ENCODE measurements at regions not wholly inside any gene's neighbourhood (a gene's known extent, or its start where the extent isn't known, plus 50 kb on each side); places are given as distances from the start of the nearest gene placed in this dataset.
A peak's percentile ranks its signal among the peaks of the same experiment; 100 is the strongest.
"Not testable (repeated sequence)": the region's sequence is repeated elsewhere in the genome, so short reads cannot be mapped to it uniquely, and the experiment has no call there.

GRCh38 chr13:21883713-21884112, 212.8 kb downstream of the FGF9 start:
- DNase-seq = no peak

- peak in 1 of 2 experiments; percentile 2 for DNase-seq
Observed at GRCh38 chr13:21884299-21884909, 213.5 kb downstream of the FGF9 start.

- DNase-seq = no peak
Observed at GRCh38 chr13:21884965-21885567, 214.2 kb downstream of the FGF9 start.

- no peak for DNase-seq
Observed at GRCh38 chr13:21885714-21886224, 214.9 kb downstream of the FGF9 start.

GRCh38 chr13:21889651-21890050, 218.8 kb downstream of the FGF9 start:
- no peak for DNase-seq

GRCh38 chr13:21890220-21890619, 219.3 kb downstream of the FGF9 start:
- DNase-seq = not testable (repeated sequence)

- no peak for DNase-seq
Observed at GRCh38 chr13:21894091-21894490, 223.2 kb downstream of the FGF9 start.

GRCh38 chr13:21894703-21895699, 224.1 kb downstream of the FGF9 start:
- no peak for DNase-seq

GRCh38 chr13:21895779-21896178, 224.9 kb downstream of the FGF9 start:
- no peak for DNase-seq

GRCh38 chr13:21897161-21897560, 226.3 kb downstream of the FGF9 start:
- no peak for DNase-seq

GRCh38 chr13:21898459-21898858, 227.6 kb downstream of the FGF9 start:
- no peak for DNase-seq

- DNase-seq = no peak
Observed at GRCh38 chr13:21898945-21899344, 228.1 kb downstream of the FGF9 start.

- DNase-seq = no peak
Observed at GRCh38 chr13:21901336-21901735, 230.5 kb downstream of the FGF9 start.

- no peak for DNase-seq
Observed at GRCh38 chr13:21901811-21902708, 231.2 kb downstream of the FGF9 start.

GRCh38 chr13:21902709-21903098, 231.8 kb downstream of the FGF9 start:
- no peak for DNase-seq

- no peak for DNase-seq
Observed at GRCh38 chr13:21905486-21905885, 234.6 kb downstream of the FGF9 start.

- DNase-seq = no peak
Observed at GRCh38 chr13:21909331-21909730, 238.5 kb downstream of the FGF9 start.

GRCh38 chr13:21910546-21910945, 239.7 kb downstream of the FGF9 start:
- DNase-seq = no peak

- no peak for DNase-seq
Observed at GRCh38 chr13:21911646-21912298, 240.9 kb downstream of the FGF9 start.

- no peak for DNase-seq
Observed at GRCh38 chr13:21913010-21913409, 242.1 kb downstream of the FGF9 start.

GRCh38 chr13:21917086-21918015, 246.5 kb downstream of the FGF9 start:
- no peak for DNase-seq
